ENCODE measurements at regions not wholly inside any gene's neighbourhood (a gene's known extent, or its start where the extent isn't known, plus 50 kb on each side); places are given as distances from the start of the nearest gene placed in this dataset.

- TF ChIP-seq CTCF (IDR thresholded peaks at IDR 0.05), result no peak
- no peak for TF ChIP-seq POLR2A (IDR thresholded peaks at IDR 0.05)
These were observed 207.3 kb downstream of the HAUS1 start for GRCh38 chr18:46311491-46311890.

Measured in Peyer's patch (tissue), 4 donors.